ENCODE measurements at regions not wholly inside any gene's neighbourhood (a gene's known extent, or its start where the extent isn't known, plus 50 kb on each side); places are given as distances from the start of the nearest gene placed in this dataset.

DNA sequence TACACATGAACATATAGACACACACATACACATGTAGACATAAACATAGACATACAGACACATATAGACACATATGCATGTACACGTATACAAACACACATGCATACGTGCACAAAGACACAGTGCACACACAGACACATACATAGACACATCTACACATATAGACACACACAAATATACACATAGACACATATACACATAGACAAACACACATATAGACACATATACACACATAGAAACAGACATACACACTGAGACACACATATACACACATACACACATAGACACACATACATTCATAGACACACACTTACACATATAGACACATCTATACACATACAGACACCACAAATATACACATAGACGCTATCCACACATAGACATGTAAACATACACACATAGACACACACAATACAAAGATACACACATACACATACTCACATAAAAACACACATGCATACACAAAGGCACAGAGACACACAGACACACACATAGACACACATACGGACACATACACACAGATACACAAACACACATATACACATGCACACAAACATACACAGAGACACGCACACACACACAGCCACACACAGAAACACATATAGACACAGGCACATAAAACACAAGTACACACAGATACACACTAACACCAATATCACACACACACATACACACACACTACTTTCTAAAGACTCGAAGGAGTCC, 254.0 kb downstream of the TSHZ3 start:
- H3K36me3 ChIP-seq: no peaks in the 10 kb centered on the region
- no peak overlapping the region for H3K4me3 ChIP-seq
- WGBS, 2 donors: 70 to 89% methylated on average over 6 of the region's 6 CpGs
- H3K27ac ChIP-seq: no peak overlapping the region
- no peaks in the 10 kb centered on the region for H3K9me3 ChIP-seq
- H3K4me1 ChIP-seq: no peaks in the 10 kb centered on the region
- intact Hi-C loops (cut with DNase I): no loop called here
- TF ChIP-seq, protein P1, sequence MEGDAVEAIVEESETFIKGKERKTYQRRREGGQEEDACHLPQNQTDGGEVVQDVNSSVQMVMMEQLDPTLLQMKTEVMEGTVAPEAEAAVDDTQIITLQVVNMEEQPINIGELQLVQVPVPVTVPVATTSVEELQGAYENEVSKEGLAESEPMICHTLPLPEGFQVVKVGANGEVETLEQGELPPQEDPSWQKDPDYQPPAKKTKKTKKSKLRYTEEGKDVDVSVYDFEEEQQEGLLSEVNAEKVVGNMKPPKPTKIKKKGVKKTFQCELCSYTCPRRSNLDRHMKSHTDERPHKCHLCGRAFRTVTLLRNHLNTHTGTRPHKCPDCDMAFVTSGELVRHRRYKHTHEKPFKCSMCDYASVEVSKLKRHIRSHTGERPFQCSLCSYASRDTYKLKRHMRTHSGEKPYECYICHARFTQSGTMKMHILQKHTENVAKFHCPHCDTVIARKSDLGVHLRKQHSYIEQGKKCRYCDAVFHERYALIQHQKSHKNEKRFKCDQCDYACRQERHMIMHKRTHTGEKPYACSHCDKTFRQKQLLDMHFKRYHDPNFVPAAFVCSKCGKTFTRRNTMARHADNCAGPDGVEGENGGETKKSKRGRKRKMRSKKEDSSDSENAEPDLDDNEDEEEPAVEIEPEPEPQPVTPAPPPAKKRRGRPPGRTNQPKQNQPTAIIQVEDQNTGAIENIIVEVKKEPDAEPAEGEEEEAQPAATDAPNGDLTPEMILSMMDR (IDR thresholded peaks at IDR 0.05): no peak
- no peak for ATAC-seq
- H3K27me3 ChIP-seq: no peaks in the 10 kb centered on the region
- no peak for DNase-seq
- FAIRE-seq: no peak

DNA sequence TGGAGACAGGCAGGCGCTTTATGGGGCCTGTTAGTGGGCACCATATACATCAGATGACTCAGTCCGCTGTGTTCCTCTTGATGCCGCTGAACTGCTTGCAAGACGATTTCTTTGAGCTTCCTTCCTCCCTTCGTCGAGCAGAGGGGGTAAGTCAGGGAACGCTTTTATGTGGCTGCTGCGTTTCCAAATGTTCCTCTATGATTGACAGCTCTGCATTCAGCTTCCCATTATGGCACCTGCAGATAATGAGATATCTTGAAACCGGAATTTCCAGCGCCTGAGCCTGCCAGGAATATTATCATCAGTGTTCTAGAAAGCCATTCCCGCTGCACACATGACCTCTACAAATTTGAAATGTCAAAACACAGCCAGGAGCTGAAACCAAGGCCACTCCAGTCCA, 257.0 kb downstream of the TSHZ3 start:
- whole genome bisulfite sequencing, 2 donors: 39 to 40% methylated on average over 11 of the region's 11 CpGs
- FAIRE-seq: no peak
- no peaks in the 10 kb centered on the region for H3K4me1 ChIP-seq
- H3K36me3 ChIP-seq: no peaks in the 10 kb centered on the region
- DNase-seq: no peak
- no peak overlapping the region for H3K27ac ChIP-seq
- no peaks in the 10 kb centered on the region for H3K27me3 ChIP-seq
- ATAC-seq: peak in 2 of 4 donors; percentile 41 to 62
- no peak overlapping the region for H3K4me3 ChIP-seq
- no peaks in the 10 kb centered on the region for H3K9me3 ChIP-seq
- TF ChIP-seq, protein P1 (IDR thresholded peaks at IDR 0.05): no peak
- intact Hi-C loops (cut with DNase I): no loop called here

DNA sequence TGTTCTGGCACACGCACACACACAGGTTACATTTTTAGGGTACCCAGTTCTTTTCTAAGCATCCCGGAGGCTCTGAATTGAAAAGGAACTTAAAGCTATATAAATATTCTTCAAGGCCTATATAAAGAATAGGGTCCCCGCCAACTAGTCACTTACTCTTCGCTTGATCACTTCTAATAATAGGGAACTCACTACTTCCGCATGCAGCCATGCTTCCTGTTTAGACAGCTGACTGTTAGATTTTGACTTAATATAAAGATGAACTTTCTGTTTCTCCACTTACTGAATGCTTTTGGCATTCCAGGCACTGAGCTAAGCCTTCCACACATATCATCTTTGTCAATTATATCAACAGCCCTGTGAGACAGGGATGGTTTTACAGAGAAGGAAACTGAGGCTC, 259.6 kb downstream of the TSHZ3 start:
- no peaks in the 10 kb centered on the region for H3K9me3 ChIP-seq
- intact Hi-C loops (cut with DNase I): no loop called here
- no peaks in the 10 kb centered on the region for H3K36me3 ChIP-seq
- H3K4me3 ChIP-seq: no peak overlapping the region
- no peaks in the 10 kb centered on the region for H3K27me3 ChIP-seq
- H3K4me1 ChIP-seq: no peaks in the 10 kb centered on the region
- TF ChIP-seq, protein P1 (IDR thresholded peaks at IDR 0.05): no peak
- FAIRE-seq (no peak), ATAC-seq (peak in 1 of 4 donors; percentile 26), DNase-seq (no peak)
- H3K27ac ChIP-seq: no peak overlapping the region
- whole genome bisulfite sequencing, 2 donors: 79 to 85% methylated on average over 5 of the region's 5 CpGs

DNA sequence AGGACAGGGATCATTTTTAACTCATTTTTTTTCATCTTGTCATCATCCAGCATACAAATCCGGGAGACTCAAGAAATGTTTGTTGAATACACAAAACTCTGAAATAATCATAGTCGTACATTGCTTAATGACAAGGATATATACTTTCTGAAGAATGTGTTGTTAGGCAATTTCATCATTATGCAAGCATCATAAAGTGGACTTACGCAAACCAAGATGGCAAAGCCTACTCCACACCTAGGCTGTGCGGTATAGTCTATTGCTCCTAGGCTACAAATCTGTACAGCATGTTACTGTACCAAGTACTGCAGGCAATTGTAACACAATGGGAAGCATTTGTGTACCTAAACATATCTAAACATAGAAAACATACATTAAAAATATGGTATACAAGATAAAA, 264.1 kb downstream of the TSHZ3 start:
- ATAC-seq (no peak), FAIRE-seq (no peak), DNase-seq (no peak)
- 69 to 76% methylated on average over 4 of the region's 4 CpGs for WGBS, 2 donors
- TF ChIP-seq, protein P1 (IDR thresholded peaks at IDR 0.05): no peak
- intact Hi-C loops (cut with DNase I): no loop called here
- H3K4me1 ChIP-seq: no peaks in the 10 kb centered on the region
- H3K27ac ChIP-seq: no peak overlapping the region
- no peak overlapping the region for H3K4me3 ChIP-seq
- no peaks in the 10 kb centered on the region for H3K27me3 ChIP-seq
- no peaks in the 10 kb centered on the region for H3K9me3 ChIP-seq
- no peaks in the 10 kb centered on the region for H3K36me3 ChIP-seq

DNA sequence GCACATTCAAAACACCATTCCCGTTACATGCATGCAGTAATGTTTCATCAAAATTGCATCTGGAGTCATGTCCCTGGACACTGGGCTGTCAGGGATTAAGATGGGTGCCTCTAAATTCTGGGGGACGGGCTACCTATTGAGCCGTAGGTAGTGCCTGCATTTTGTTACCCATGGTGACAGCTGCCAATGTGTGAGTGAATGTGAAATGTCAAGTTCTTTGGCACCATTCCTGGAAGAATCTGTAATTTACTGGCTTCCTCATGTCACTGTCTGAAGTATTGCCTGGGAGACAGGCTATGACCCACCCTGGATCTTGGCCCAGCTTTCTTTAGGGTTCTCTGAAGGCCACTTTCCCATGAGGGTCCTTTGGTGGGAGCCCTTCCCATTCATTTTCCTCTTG, 266.1 kb downstream of the TSHZ3 start:
- no peak for DNase-seq
- no peak for ATAC-seq
- no peaks in the 10 kb centered on the region for H3K4me1 ChIP-seq
- H3K9me3 ChIP-seq: no peaks in the 10 kb centered on the region
- TF ChIP-seq, protein P1 (IDR thresholded peaks at IDR 0.05): no peak
- intact Hi-C loops (cut with DNase I): no loop called here
- H3K4me3 ChIP-seq: no peak overlapping the region
- no peaks in the 10 kb centered on the region for H3K36me3 ChIP-seq
- 49 to 59% methylated on average over 3 of the region's 3 CpGs for WGBS, 2 donors
- no peak for FAIRE-seq
- H3K27me3 ChIP-seq: no peaks in the 10 kb centered on the region
- H3K27ac ChIP-seq: no peak overlapping the region
